Activated CD4-positive, CD25-positive, alpha-beta regulatory T cell treated with anti-CD3 and anti-CD28 coated beads, Interleukin-2, amount 50 U/mL, for 24 hours (primary cell): ENCODE measurements at regions not wholly inside any gene's neighbourhood (a gene's known extent, or its start where the extent isn't known, plus 50 kb on each side); places are given as distances from the start of the nearest gene placed in this dataset.
A peak's percentile ranks its signal among the peaks of the same experiment; 100 is the strongest.

Source experiments
- ATAC-seq, 2 donors: fragments of 150-1000 bp; cut with Tn5 transposase; one replicate each; pipeline ENCODE4 v1.10.0; 2021; ENCODE audit warnings: mild to moderate bottlenecking in 1 of 2, moderate library complexity in 1 of 2

- ATAC-seq = no peak
These were observed 187.4 kb upstream of the ATP1B1 start for GRCh38 chr1:168918860-168919741.

GRCh38 chr1:168920456-168921094 lies 185.9 kb upstream of the ATP1B1 start:
- ATAC-seq = no peak

DNA sequence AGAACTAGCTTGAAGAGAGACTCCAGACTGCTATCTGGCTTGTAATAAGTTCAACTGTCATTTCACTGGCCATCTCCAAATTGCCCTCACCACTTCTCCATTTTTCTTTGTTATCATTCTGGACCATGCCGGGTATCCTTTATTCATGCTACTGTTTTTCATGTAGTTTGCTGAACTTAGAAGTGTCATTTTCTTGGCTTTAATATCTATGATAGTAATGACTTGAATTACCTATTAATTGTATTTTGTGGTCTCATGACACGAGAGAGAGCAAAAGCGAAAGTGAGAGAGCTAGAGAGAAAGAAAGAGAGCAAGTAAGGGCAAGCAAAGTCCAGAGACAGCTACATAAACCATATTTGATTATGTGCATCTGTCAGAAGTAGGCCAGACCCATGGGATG lies 184.9 kb upstream of the ATP1B1 start:
- ATAC-seq = peak; percentile 33 to 41

DNA sequence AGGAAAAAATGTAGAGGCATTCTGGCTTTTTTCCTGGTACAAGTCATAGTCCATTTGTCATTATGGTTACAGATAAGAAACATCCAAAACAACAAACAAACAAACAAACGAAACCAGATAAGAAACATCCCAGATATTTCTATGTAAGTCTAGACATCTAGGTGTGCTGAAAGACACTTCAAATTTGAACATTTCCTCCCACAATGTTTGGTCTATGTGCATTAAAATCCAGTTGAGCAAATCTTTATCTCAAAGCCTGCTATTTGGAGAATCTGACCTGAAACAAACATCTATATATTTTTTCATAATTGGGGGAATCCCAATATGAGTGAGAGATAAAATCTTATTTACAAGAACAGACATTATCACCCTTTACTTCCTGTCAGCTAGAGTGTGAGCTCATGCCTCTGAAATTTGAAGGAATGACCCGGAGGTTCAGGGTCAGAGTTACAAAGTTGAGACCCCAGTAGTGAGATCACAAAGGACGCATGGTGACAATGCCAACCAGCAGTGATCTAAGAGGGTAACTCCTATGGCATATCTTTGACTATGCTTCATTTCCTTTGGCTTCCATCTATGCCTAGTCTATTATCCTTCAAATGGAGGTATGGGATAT lies 182.9 kb upstream of the ATP1B1 start:
- ATAC-seq = no peak

DNA sequence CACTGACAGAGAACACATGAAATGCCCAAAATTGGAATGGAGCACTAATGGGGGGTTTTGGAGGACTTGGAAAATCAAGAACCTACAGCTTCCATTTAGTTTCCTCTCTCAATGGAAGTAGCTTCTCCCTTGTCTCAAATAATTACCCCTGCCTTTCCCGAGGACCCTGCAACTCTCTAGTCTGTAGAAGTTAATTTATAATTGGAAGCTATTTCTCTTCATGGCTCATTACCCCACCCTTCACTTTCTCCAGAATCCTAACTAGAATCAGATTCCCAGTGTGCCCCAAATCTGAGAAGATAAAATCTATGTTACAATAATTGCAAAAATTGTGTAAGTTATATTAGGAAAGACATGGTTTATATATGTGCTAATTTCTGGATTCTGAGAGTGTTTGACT lies 181.5 kb upstream of the ATP1B1 start:
- no peak for ATAC-seq

GRCh38 chr1:168926236-168926635 lies 180.3 kb upstream of the ATP1B1 start:
- no peak for ATAC-seq

DNA sequence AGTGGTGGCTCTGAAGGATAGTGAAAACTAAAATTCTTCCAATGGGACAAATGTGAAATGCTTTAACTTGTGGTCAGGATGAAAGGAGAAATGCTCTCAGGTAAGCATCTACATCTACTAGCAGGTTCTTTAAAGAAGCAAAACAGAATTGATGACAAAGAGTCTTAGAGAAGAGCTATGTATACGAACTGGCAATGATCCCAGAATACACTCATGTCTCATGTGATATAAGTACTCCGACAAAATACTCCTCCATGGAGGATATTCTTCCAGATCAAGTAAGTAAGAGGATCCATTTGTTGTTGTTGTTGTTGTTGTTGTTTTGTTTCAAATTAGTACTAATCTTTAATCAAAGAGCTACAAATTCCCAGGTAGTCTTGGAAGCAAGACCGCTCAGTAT lies 174.0 kb upstream of the ATP1B1 start:
- no peak for ATAC-seq

GRCh38 chr1:168933141-168933805 lies 173.2 kb upstream of the ATP1B1 start:
- no peak for ATAC-seq

GRCh38 chr1:168939110-168939946 lies 167.2 kb upstream of the ATP1B1 start:
- no peak for ATAC-seq

DNA sequence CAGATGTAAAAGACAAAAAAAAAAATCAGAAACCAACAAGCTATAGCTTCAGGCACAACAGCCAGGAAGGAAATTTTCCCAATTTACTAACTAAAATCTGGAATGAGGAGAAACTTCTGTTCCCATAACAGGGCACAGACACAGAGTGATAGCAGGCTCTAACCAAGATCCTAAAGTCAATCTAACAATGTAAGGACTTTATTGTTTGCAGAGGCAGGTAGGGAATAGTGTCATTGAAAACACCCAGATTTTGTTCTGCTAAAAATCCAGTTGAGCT lies 166.6 kb upstream of the ATP1B1 start:
- no peak for ATAC-seq

- no peak for ATAC-seq
These were observed 164.8 kb upstream of the ATP1B1 start for GRCh38 chr1:168941640-168942039.

GRCh38 chr1:168942165-168942564 lies 164.3 kb upstream of the ATP1B1 start:
- ATAC-seq = no peak

GRCh38 chr1:168945870-168946269 lies 160.6 kb upstream of the ATP1B1 start:
- no peak for ATAC-seq

- no peak for ATAC-seq
These were observed 159.4 kb upstream of the ATP1B1 start for GRCh38 chr1:168947041-168947440.

GRCh38 chr1:168949672-168950071 lies 156.8 kb upstream of the ATP1B1 start:
- ATAC-seq = no peak

DNA sequence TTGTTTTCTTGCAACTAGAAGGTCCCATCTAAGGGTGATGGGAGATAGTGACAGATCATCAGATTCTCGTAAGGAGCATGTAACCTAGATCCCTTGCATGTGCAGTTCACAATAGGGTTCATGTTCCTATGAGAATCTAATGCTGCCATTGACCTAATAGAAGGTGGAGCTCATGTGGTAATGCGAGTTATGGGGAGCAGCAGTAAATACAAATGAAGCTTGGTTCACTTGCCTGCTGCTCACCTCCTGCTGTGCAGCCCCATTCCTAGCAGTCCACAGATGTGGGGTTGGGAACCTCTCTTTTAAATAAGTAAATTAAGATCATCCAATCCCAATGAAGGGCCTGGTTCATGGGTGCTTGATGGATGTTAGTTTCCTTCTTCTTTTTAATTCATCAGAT lies 148.7 kb upstream of the ATP1B1 start:
- no peak for ATAC-seq

GRCh38 chr1:168958562-168959289 lies 147.8 kb upstream of the ATP1B1 start:
- ATAC-seq = no peak

DNA sequence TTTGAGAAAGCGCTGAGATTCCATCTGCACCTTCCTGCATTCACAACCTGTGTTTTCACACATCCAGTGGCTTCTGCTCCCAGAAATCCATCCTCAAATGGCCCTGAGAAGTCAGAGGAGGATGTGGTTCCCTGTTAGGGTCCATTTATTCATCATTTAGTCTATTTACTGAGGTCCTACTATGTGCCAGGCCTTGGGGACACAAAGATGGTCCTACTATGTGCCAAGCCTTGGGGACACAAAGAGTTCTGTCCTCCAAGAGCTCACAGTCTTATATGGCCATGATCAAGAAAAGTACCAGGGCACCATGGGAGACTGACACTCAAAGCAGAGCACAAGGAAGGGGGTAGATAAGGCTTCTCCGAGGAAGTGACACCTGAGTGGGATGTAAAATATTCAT lies 147.1 kb upstream of the ATP1B1 start:
- ATAC-seq = no peak

DNA sequence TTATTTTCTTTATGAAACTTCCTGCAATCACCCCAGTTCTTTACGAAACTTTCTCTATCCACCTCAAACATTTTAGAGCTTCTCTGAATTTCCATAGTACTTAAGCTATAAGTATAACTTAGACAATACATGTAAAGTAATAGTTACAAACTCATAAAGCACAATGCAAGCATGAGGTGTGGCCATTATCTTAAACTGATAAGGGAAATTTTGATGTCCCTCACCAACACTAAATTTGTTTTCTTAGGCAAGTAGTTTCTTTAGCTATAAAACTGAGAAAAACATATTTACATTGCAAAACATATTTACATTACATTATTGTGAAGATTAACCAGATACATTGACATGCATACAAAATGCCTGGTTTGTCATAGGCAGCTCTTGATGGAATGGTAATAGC lies 146.4 kb upstream of the ATP1B1 start:
- ATAC-seq = no peak

DNA sequence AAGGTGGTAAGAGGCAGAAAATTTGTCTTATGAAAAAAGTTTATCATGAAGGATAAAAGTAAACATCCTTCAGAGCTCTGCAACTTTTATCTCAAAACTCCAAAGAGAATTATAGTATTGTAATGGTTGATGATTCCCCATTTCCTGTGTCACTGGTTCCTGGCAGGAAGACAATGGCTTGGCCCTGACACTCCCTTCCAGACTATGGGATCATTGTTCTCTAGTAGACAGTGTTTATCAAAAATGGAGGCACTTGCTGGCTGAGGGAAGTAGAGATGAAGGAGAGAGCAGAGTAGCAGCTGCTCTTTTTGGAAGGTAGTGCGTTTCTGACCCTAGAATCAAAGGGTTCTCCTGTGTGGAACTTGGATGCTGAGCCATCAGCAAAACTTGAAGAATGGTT lies 145.9 kb upstream of the ATP1B1 start:
- no peak for ATAC-seq

- no peak for ATAC-seq
These were observed 142.9 kb upstream of the ATP1B1 start for GRCh38 chr1:168963601-168964000.

DNA sequence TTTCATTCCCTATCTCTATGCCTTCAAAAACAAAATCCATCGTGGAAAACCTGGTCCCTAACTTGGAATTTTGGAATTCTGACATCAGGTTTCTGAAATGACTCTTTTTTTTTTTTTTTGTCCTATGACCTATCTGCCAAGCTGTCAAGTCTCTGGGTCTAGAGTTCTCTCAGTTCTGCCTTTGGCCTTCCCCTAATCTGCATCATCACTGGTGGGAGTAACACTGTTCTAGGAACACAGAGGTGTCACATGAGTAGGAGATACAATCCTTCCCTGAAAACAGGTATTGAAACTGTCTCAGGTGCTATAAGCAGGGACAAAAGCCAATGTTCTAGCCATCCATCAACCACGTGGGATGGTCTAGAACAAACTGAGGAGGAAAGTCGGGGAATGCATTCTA lies 142.0 kb upstream of the ATP1B1 start:
- no peak for ATAC-seq
